GM13976 (cell line): ENCODE measurements at regions not wholly inside any gene's neighbourhood (a gene's known extent, or its start where the extent isn't known, plus 50 kb on each side); places are given as distances from the start of the nearest gene placed in this dataset.

Experiments
- DNase-seq: peaks from one replicate; pipeline ENCODE4 v3.0.0; 2012; ENCODE audit warnings: low spot score
- CTCF ChIP-seq: IDR thresholded peaks from 2 replicates; pipeline ENCODE4 v1.5.1; 2012; ENCODE audit warnings: borderline replicate concordance, mild to moderate bottlenecking; ENCODE audit not compliant: insufficient read depth; ENCODE audit errors: extremely low read depth, missing control alignments, control extremely low read depth
- in situ Hi-C: fragments of 300-500 bp; cut with MboI; formaldehyde crosslinking; loops from one replicate; pipeline ENCODE4 v1.12.0; 2022; ENCODE audit warnings: low sequenced_read_pairs, mixed read lengths, inconsistent platforms; ENCODE audit not compliant: unreplicated experiment

- in situ Hi-C loops: no loop called here
- no peak for TF ChIP-seq CTCF
- no peak for DNase-seq
These were observed 1010.5 kb upstream of the PIK3C3 start for GRCh38 chr18:40944576-40944975.

DNA sequence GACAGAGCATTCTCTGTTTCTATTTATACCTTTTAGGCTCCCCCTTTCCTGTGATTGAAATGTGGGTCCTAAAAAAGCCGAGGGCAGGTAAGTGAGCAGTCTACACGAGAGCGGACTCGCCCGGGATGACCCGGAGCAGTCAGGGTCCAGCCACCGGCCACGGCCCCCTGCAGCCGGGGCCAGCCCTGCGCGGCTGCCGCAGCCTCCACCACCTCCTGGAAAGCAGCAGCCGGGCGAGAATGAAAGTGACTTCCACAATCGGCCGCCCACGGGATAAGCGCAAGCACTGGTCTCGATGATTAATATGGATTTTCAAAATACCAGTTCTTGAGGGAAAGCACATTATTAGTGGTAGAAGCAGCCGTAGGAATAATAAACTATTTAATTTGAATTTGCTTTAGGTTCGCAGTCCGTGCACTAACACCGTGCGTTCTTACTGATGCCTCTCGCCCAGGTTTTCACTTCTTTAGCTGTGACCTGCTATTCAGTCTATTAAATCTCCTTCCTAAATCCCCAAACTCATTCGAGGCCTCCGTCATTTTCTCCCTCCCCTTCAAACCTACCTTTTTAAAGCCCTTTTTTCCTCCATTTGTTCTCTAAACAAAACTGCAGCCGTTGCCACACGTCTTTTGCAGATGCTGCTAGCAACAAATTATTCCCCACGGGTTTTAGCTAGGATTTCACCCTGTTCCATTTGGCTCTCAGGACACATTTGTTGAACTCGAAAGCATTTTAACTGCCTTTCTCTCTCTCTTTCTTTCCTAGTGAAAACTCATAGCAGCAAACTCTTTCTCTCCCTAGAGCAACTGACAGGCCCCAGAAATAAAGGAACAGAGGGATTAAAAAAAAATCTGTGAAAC, 1015.1 kb upstream of the PIK3C3 start:
- DNase-seq: no peak
- no peak for TF ChIP-seq CTCF
- in situ Hi-C loops: no loop called here

GRCh38 chr18:40938615-40939014, 1016.4 kb upstream of the PIK3C3 start:
- no peak for DNase-seq
- no peak for TF ChIP-seq CTCF
- in situ Hi-C loops: no loop called here

DNA sequence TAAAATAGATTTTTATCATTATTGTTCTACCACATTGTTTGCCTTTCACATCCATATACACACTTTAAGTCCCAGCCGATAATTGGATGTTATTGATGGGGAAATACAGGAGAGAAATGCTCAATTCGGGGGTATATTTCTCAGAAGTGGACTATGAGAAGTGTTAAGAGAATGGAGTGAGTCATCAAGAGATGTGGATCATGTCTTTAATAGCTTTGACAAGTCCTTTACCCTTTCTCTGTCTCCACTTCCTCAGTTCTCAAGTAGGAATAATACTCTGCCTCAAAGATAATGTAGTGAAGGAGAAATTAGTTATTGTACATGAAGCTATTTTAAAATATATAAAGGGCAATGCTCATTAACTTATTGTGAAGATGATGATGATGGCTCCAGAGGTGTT, 1017.6 kb upstream of the PIK3C3 start:
- no peak for TF ChIP-seq CTCF
- no peak for DNase-seq
- in situ Hi-C loops: no loop called here

DNA sequence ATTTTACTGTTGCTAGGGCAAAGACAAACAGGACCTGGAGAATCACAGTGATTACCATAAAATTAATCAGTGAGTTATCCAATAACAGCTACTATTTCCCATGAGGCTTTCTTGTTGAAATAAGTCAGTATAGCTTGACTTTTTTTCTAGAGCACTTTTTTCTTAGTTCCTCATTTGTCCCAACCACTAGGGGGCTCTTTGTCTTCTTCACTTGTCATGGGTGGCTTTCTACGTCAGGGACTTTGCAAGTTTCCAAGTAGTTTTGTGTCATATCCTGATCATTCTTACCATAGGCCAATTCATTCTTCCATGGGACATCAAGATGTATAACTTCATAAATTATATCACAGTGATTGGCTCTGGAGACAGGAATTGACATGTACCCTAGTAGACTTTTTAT, 1019.6 kb upstream of the PIK3C3 start:
- DNase-seq: no peak
- peak; percentile 19 for TF ChIP-seq CTCF
- in situ Hi-C loops: no loop called here

GRCh38 chr18:40932862-40933261, 1022.2 kb upstream of the PIK3C3 start:
- in situ Hi-C loops: no loop called here
- no peak for TF ChIP-seq CTCF
- no peak for DNase-seq
